ENCODE measurements at regions not wholly inside any gene's neighbourhood (a gene's known extent, or its start where the extent isn't known, plus 50 kb on each side); places are given as distances from the start of the nearest gene placed in this dataset.
"Not testable (repeated sequence)": the region's sequence is repeated elsewhere in the genome, so short reads cannot be mapped to it uniquely, and the experiment has no call there.

GRCh38 chr2:182548031-182548950 lies 121.5 kb upstream of the PDE1A start:
- DNase-seq (ENCODE audit: low read depth): no peak

- no peak for DNase-seq (ENCODE audit: low read depth)
Observed at GRCh38 chr2:182550234-182550633, 123.4 kb upstream of the PDE1A start.

- not testable (repeated sequence) for DNase-seq (ENCODE audit: low read depth)
Observed at GRCh38 chr2:182552232-182552631, 125.4 kb upstream of the PDE1A start.

- DNase-seq (ENCODE audit: low read depth): not testable (repeated sequence)
Observed at GRCh38 chr2:182552785-182553184, 125.9 kb upstream of the PDE1A start.

GRCh38 chr2:182553483-182553882 lies 126.6 kb upstream of the PDE1A start:
- DNase-seq (ENCODE audit: low read depth): no peak

GRCh38 chr2:182554950-182555349 lies 128.1 kb upstream of the PDE1A start:
- no peak for DNase-seq (ENCODE audit: low read depth)

- DNase-seq (ENCODE audit: low read depth): no peak
Observed at GRCh38 chr2:182558564-182558963, 131.7 kb upstream of the PDE1A start.

GRCh38 chr2:182559623-182560022 lies 132.8 kb upstream of the PDE1A start:
- DNase-seq (ENCODE audit: low read depth): no peak

- no peak for DNase-seq (ENCODE audit: low read depth)
Observed at GRCh38 chr2:182565911-182566567, 139.2 kb upstream of the PDE1A start.

GRCh38 chr2:182573553-182573952 lies 142.5 kb upstream of the DNAJC10 start:
- no peak for DNase-seq (ENCODE audit: low read depth)

- no peak for DNase-seq (ENCODE audit: low read depth)
Observed at GRCh38 chr2:182577816-182578215, 138.2 kb upstream of the DNAJC10 start.

- DNase-seq (ENCODE audit: low read depth): no peak
Observed at GRCh38 chr2:182581196-182581935, 134.7 kb upstream of the DNAJC10 start.

- no peak for DNase-seq (ENCODE audit: low read depth)
Observed at GRCh38 chr2:182584462-182584861, 131.6 kb upstream of the DNAJC10 start.

GRCh38 chr2:182585001-182585400 lies 131.1 kb upstream of the DNAJC10 start:
- no peak for DNase-seq (ENCODE audit: low read depth)

- no peak for DNase-seq (ENCODE audit: low read depth)
Observed at GRCh38 chr2:182585430-182585829, 130.6 kb upstream of the DNAJC10 start.

- DNase-seq (ENCODE audit: low read depth): no peak
Observed at GRCh38 chr2:182586426-182586825, 129.6 kb upstream of the DNAJC10 start.

GRCh38 chr2:182587831-182588230 lies 128.2 kb upstream of the DNAJC10 start:
- no peak for DNase-seq (ENCODE audit: low read depth)

- no peak for DNase-seq (ENCODE audit: low read depth)
Observed at GRCh38 chr2:182589121-182589520, 126.9 kb upstream of the DNAJC10 start.

GRCh38 chr2:182591774-182592173 lies 124.3 kb upstream of the DNAJC10 start:
- DNase-seq (ENCODE audit: low read depth): no peak

GRCh38 chr2:182592691-182593393 lies 123.2 kb upstream of the DNAJC10 start:
- DNase-seq (ENCODE audit: low read depth): no peak

- DNase-seq (ENCODE audit: low read depth): no peak
Observed at GRCh38 chr2:182593394-182593975, 122.6 kb upstream of the DNAJC10 start.

GRCh38 chr2:182594286-182594685 lies 121.8 kb upstream of the DNAJC10 start:
- DNase-seq (ENCODE audit: low read depth): no peak
